Smooth muscle cell (in vitro differentiated cells): ENCODE measurements at regions not wholly inside any gene's neighbourhood (a gene's known extent, or its start where the extent isn't known, plus 50 kb on each side); places are given as distances from the start of the nearest gene placed in this dataset.

ENCODE experiments used
- DNase-seq: peaks from one replicate; lab custom pipeline; 2025; ENCODE audit not compliant: unreplicated experiment; lab: John Stamatoyannopoulos, UW
- H2AFZ ChIP-seq: fragments of 200-600 bp; sonication (generic); 2 replicates; pipeline ENCODE4 v1.6.0; 2016; ENCODE audit warnings: antibody characterized with exemption, low read depth, mild to moderate bottlenecking
- H3F3A ChIP-seq: fragments of 200-600 bp; sonication (generic); 2 replicates; pipeline ENCODE4 v1.6.0; 2017; ENCODE audit warnings: antibody characterized with exemption, low read depth
- H3K27ac ChIP-seq: fragments of 200-600 bp; sonication (generic); 2 replicates; pipeline ENCODE4 v1.5.1; 2016; ENCODE audit warnings: low read depth, mild to moderate bottlenecking
- H3K27me3 ChIP-seq: fragments of 200-600 bp; sonication (generic); 2 replicates; pipeline ENCODE4 v1.6.1; 2016; ENCODE audit warnings: low read depth, mild to moderate bottlenecking
- H3K36me3 ChIP-seq: fragments of 200-600 bp; sonication (generic); 2 replicates; pipeline ENCODE4 v1.5.1; 2016; ENCODE audit warnings: low read depth
- H3K4me1 ChIP-seq: fragments of 200-600 bp; sonication (generic); 2 replicates; pipeline ENCODE4 v1.5.1; 2016; ENCODE audit warnings: low read depth
- H3K4me2 ChIP-seq: fragments of 200-600 bp; sonication (generic); 2 replicates; pipeline ENCODE4 v1.6.0; 2016; ENCODE audit warnings: mild to moderate bottlenecking
- H3K4me3 ChIP-seq: fragments of 200-600 bp; sonication (generic); 2 replicates; pipeline ENCODE4 v1.5.1; 2016; ENCODE audit warnings: mild to moderate bottlenecking
- H3K79me2 ChIP-seq: fragments of 200-600 bp; sonication (generic); 2 replicates; pipeline ENCODE4 v1.6.0; 2016; ENCODE audit warnings: low read depth, mild to moderate bottlenecking
- H3K9ac ChIP-seq: fragments of 200-600 bp; sonication (generic); 2 replicates; pipeline ENCODE4 v1.6.0; 2016; ENCODE audit warnings: low read depth
- H3K9me3 ChIP-seq: fragments of 200-600 bp; sonication (generic); replicated peaks from 2 replicates; pipeline ENCODE4 v1.5.1; 2016; ENCODE audit warnings: low read depth
- H4K20me1 ChIP-seq: fragments of 200-600 bp; sonication (generic); 2 replicates; pipeline ENCODE4 v1.6.0; 2016; ENCODE audit warnings: low read depth
- CTCF ChIP-seq: fragments of 200-600 bp; sonication (generic); IDR thresholded peaks from 2 replicates; pipeline ENCODE4 v1.5.1; 2017; ENCODE audit warnings: borderline replicate concordance, mild to moderate bottlenecking, antibody characterized with exemption; ENCODE audit not compliant: insufficient read depth, poor library complexity, severe bottlenecking
- WGBS: methylation state at CpG from one replicate; pipeline ENCODE4 v1.1.7; 2016; ENCODE audit warnings: low lambda C conversion rate; 5-methylcytosine and 5-hydroxymethylcytosine counted together

GRCh38 chr1:220994671-220995070, 115.4 kb downstream of the HLX start:
- no peak for DNase-seq
- peaks cover 9% of the 10 kb centered on the region for H3F3A ChIP-seq
- H2AFZ ChIP-seq, result no peak overlapping the region
- H4K20me1 ChIP-seq, result no peaks in the 10 kb centered on the region
- H3K9ac ChIP-seq, result no peak overlapping the region
- H3K4me1 ChIP-seq, result peaks cover 16% of the 10 kb centered on the region
- no peaks in the 10 kb centered on the region for H3K79me2 ChIP-seq
- no peaks in the 10 kb centered on the region for H3K9me3 ChIP-seq
- no peak overlapping the region for H3K4me3 ChIP-seq
- H3K27me3 ChIP-seq, result peaks cover 10% of the 10 kb centered on the region
- H3K36me3 ChIP-seq, result no peaks in the 10 kb centered on the region
- H3K4me2 ChIP-seq, result no peak overlapping the region
- no peak overlapping the region for H3K27ac ChIP-seq
- WGBS, result 97% methylated on average over 3 of the region's 3 CpGs
- TF ChIP-seq CTCF, result no peak

GRCh38 chr1:220997791-220998190, 118.5 kb downstream of the HLX start:
- Histone ChIP-seq H3K4me2 (no peak overlapping the region), H3K4me3 (no peak overlapping the region), H3K36me3 (no peaks in the 10 kb centered on the region), H3F3A (no peaks in the 10 kb centered on the region), H3K79me2 (no peaks in the 10 kb centered on the region), H3K9me3 (no peaks in the 10 kb centered on the region), H3K9ac (no peak overlapping the region), H3K4me1 (no peaks in the 10 kb centered on the region), H2AFZ (no peak overlapping the region), H3K27ac (no peak overlapping the region), H3K27me3 (peaks cover 10% of the 10 kb centered on the region), H4K20me1 (no peaks in the 10 kb centered on the region)
- WGBS, result 80% methylated on average over 3 of the region's 3 CpGs
- DNase-seq, result no peak
- no peak for TF ChIP-seq CTCF

- H3K4me2 ChIP-seq, result no peak overlapping the region
- H3K27me3 ChIP-seq, result peaks cover 3% of the 10 kb centered on the region
- no peak overlapping the region for H3K9ac ChIP-seq
- no peaks in the 10 kb centered on the region for H3K79me2 ChIP-seq
- no peak for DNase-seq
- no peaks in the 10 kb centered on the region for H3F3A ChIP-seq
- no peak overlapping the region for H3K27ac ChIP-seq
- no peaks in the 10 kb centered on the region for H3K4me1 ChIP-seq
- no peaks in the 10 kb centered on the region for H3K36me3 ChIP-seq
- H2AFZ ChIP-seq, result no peak overlapping the region
- H3K9me3 ChIP-seq, result no peaks in the 10 kb centered on the region
- TF ChIP-seq CTCF, result no peak
- H4K20me1 ChIP-seq, result no peaks in the 10 kb centered on the region
- no peak overlapping the region for H3K4me3 ChIP-seq
- 73% methylated on average over 6 of the region's 6 CpGs for WGBS
Observed at GRCh38 chr1:220999872-221000863, 120.9 kb downstream of the HLX start.

- no peak for DNase-seq
- Histone ChIP-seq H4K20me1 (no peaks in the 10 kb centered on the region), H3K4me2 (no peak overlapping the region), H3K36me3 (no peaks in the 10 kb centered on the region), H3K27ac (no peak overlapping the region), H3K9ac (no peak overlapping the region), H3K27me3 (peaks cover 3% of the 10 kb centered on the region), H3K9me3 (no peaks in the 10 kb centered on the region), H2AFZ (no peak overlapping the region), H3F3A (no peaks in the 10 kb centered on the region), H3K4me3 (no peak overlapping the region), H3K4me1 (no peaks in the 10 kb centered on the region), H3K79me2 (no peaks in the 10 kb centered on the region)
- WGBS, result 87% methylated on average over 4 of the region's 4 CpGs
- TF ChIP-seq CTCF, result no peak
Observed at GRCh38 chr1:221001167-221001566, 121.9 kb downstream of the HLX start.
